ENCODE measurements at regions not wholly inside any gene's neighbourhood (a gene's known extent, or its start where the extent isn't known, plus 50 kb on each side); places are given as distances from the start of the nearest gene placed in this dataset.

GRCh38 chr12:89059056-89059455 lies 293.2 kb downstream of the DUSP6 start:
- TF ChIP-seq CTCF (IDR thresholded peaks at IDR 0.05) = no peak
- no peak for TF ChIP-seq POLR2A (IDR thresholded peaks at IDR 0.05)

All from heart left ventricle (tissue), 13 donors.